NCI-H2081 treated with DMSO at 0.1 percent for 48 hours (cell line): ENCODE measurements at regions not wholly inside any gene's neighbourhood (a gene's known extent, or its start where the extent isn't known, plus 50 kb on each side); places are given as distances from the start of the nearest gene placed in this dataset.

Source experiments
- DNase-seq: peaks from one replicate; lab custom pipeline; 2025; lab: John Stamatoyannopoulos, UW

GRCh38 chr13:44093607-44094564 is 214.2 kb downstream of the LACC1 start:
- DNase-seq, result no peak

- DNase-seq, result no peak
Observed at GRCh38 chr13:44096901-44097300, 217.2 kb downstream of the LACC1 start.

GRCh38 chr13:44098559-44098958 is 218.9 kb downstream of the LACC1 start:
- no peak for DNase-seq

- DNase-seq, result no peak
Observed at GRCh38 chr13:44101347-44102083, 221.8 kb downstream of the LACC1 start.

- DNase-seq, result no peak
Observed at GRCh38 chr13:44103429-44104196, 223.9 kb downstream of the LACC1 start.

GRCh38 chr13:44104197-44104490 is 224.4 kb downstream of the LACC1 start:
- no peak for DNase-seq

- no peak for DNase-seq
Observed at GRCh38 chr13:44104969-44105368, 225.3 kb downstream of the LACC1 start.

- no peak for DNase-seq
Observed at GRCh38 chr13:44106266-44107152, 226.8 kb downstream of the LACC1 start.

GRCh38 chr13:44107357-44108121 is 227.8 kb downstream of the LACC1 start:
- DNase-seq, result no peak

- no peak for DNase-seq
Observed at GRCh38 chr13:44108331-44108858, 228.7 kb downstream of the LACC1 start.

GRCh38 chr13:44110091-44110621 is 230.5 kb downstream of the LACC1 start:
- DNase-seq, result no peak

- no peak for DNase-seq
Observed at GRCh38 chr13:44111701-44112100, 232.0 kb downstream of the LACC1 start.

- DNase-seq, result no peak
Observed at GRCh38 chr13:44112700-44113329, 233.1 kb downstream of the LACC1 start.

- no peak for DNase-seq
Observed at GRCh38 chr13:44116562-44117332, 237.0 kb downstream of the LACC1 start.

GRCh38 chr13:44117351-44117750 is 237.6 kb downstream of the LACC1 start:
- DNase-seq, result no peak

- no peak for DNase-seq
Observed at GRCh38 chr13:44117816-44118215, 238.1 kb downstream of the LACC1 start.

GRCh38 chr13:44118881-44119280 is 239.2 kb downstream of the LACC1 start:
- no peak for DNase-seq

GRCh38 chr13:44120043-44120442 is 240.3 kb downstream of the LACC1 start:
- no peak for DNase-seq
